Activated T-helper 9 cell treated with anti-CD3 and anti-CD28 coated beads, Interleukin-2, amount 50 U/mL, for 16 hours (primary cell): ENCODE measurements at regions not wholly inside any gene's neighbourhood (a gene's known extent, or its start where the extent isn't known, plus 50 kb on each side); places are given as distances from the start of the nearest gene placed in this dataset.

ENCODE experiments used
- DNase-seq: peaks from one replicate; pipeline ENCODE4 v3.0.0-alpha.2; 2020; ENCODE audit warnings: low read depth

- DNase-seq, result no peak
Measured at GRCh38 chr2:212618636-212619035, 80.0 kb upstream of the ERBB4 start.

DNA sequence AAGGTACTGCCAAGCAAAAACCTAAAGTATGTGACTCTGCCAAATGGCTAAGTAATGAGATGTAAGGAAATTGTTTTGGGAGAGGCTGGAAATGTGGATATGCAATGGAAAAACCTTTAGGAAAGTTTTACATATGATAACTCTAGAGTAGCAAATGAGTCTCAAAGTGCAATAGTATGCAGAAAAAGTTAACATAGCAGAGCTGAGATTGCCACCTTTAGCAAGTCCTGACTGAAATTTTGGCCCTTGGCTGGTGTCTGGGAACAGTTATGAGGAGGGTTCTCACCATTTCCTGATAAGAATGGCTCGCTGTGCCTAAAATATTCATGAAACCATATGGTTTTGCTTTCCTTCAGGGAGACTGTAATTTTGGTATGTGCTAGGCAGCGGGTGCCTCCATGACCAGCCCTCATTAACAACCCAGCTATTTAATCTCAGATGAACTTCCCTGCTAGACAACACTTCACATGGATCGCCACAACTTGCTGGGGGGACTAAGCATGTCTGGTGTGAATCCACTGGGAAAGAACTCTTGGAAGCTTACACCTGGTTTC is 72.3 kb upstream of the ERBB4 start:
- DNase-seq, result no peak

GRCh38 chr2:212609479-212609878 is 70.9 kb upstream of the ERBB4 start:
- no peak for DNase-seq

DNA sequence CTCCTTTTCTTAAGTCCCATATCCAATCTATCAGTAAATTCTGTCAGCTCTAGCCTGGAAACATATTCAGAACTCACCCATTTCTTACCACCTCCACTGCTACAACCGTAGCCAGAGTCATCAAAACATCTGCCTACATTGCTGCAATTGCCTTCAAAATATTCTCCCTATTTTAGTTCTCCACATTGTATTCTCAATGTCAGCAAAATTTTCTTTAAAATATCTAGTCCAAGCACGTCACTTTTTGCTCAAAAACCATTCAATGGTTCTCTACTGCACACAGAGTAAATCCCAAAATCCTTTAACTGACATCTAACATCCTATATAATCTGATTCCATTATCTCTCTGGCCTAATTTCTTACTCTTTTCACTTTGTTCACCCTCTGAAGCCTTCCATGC is 68.5 kb upstream of the ERBB4 start:
- DNase-seq, result no peak

- DNase-seq, result no peak
Measured at GRCh38 chr2:212606232-212606631, 67.6 kb upstream of the ERBB4 start.

DNA sequence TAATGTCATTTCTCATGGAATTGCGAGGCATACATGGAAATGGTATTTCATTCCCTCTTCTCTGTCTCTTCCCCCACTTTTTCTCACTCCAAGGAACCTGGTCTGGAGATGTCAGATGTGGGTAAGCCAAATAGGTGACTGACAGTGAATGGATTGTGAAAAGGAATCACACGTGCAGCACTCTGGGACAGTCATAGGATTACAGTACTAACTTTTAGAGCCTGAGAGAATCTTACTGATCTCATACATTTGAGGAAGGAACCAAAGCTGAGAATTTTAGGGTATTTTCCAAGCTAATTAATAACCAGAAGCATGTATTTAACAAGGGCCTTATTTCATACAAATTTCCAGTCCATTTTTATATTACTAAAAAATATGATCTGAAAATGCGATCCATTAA is 58.1 kb upstream of the ERBB4 start:
- no peak for DNase-seq

DNA sequence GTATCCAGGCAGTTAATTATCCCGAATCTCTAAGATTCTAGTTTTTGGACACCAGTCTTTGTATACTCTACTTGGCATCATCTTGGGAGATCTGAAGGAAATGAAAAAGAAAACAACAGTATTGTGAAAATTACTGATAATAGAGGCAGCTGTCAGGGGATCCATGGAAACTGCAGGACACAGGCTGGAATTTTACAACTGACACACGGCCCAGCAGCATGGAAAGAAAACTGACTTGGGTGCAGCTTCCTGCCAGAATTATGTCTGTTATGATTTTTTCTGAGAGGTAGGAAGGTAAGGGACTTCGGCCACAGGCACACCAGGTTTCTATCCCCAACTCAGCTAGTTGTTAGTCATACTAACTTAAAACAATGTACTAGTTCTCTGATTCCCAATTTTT is 57.7 kb upstream of the ERBB4 start:
- DNase-seq, result no peak

- no peak for DNase-seq
Measured at GRCh38 chr2:212595036-212595654, 56.5 kb upstream of the ERBB4 start.

DNA sequence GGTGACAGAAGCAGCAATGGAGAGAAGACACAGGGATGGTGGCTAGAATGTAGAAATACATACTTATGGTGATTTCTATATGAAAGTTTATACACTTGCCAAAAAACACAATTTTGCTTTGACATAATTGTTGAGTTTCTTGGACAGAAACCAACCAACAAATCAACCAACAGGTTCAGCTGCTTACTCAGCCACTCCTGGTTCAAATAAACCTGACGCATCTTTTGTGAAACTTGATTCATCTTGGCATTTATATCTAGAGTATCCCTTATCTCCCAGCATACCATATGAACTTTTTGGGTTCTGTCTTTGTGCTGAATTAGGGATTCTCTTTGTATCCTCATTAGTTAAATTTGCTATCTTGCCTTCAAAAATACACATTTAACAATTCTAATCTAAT is 54.1 kb upstream of the ERBB4 start:
- no peak for DNase-seq
